GM18951 (cell line): ENCODE measurements at regions not wholly inside any gene's neighbourhood (a gene's known extent, or its start where the extent isn't known, plus 50 kb on each side); places are given as distances from the start of the nearest gene placed in this dataset.

Experiments used
- POLR2A ChIP-seq: IDR thresholded peaks from 4 replicates; pipeline ENCODE4 v1.6.1; 2011; ENCODE audit warnings: mild to moderate bottlenecking; ENCODE audit not compliant: insufficient read length, insufficient read depth; ENCODE audit errors: extremely low read depth
- in situ Hi-C: fragments of 300-500 bp; cut with MboI; formaldehyde crosslinking; loops from one replicate; pipeline ENCODE4 v1.12.0; 2022; ENCODE audit warnings: low sequenced_read_pairs, mixed read lengths, inconsistent platforms; ENCODE audit not compliant: unreplicated experiment

GRCh38 chr5:77852514-77853352 lies 76.6 kb upstream of the TBCA start:
- in situ Hi-C loops, result no loop called here
- TF ChIP-seq POLR2A, result peak; percentile 32

- no peak for TF ChIP-seq POLR2A
- in situ Hi-C loops, result no loop called here
Measured at GRCh38 chr5:77852068-77852513, 76.0 kb upstream of the TBCA start.

GRCh38 chr5:77851176-77852067 lies 75.3 kb upstream of the TBCA start:
- TF ChIP-seq POLR2A, result peak; percentile 36
- in situ Hi-C loops, result no loop called here

- in situ Hi-C loops, result no loop called here
- TF ChIP-seq POLR2A, result no peak
Measured at GRCh38 chr5:77850536-77851175, 74.5 kb upstream of the TBCA start.

- TF ChIP-seq POLR2A, result no peak
- in situ Hi-C loops, result no loop called here
Measured at GRCh38 chr5:77849308-77849900, 73.3 kb upstream of the TBCA start.

GRCh38 chr5:77847814-77848290 lies 71.7 kb upstream of the TBCA start:
- in situ Hi-C loops, result no loop called here

GRCh38 chr5:77847129-77847460 lies 71.0 kb upstream of the TBCA start:
- in situ Hi-C loops, result no loop called here
- no peak for TF ChIP-seq POLR2A

More at GRCh38 chr5:77847814-77848290, 71.7 kb upstream of the TBCA start:
- TF ChIP-seq POLR2A, result no peak

- in situ Hi-C loops, result no loop called here
- no peak for TF ChIP-seq POLR2A
Measured at GRCh38 chr5:77846422-77847128, 70.4 kb upstream of the TBCA start.

GRCh38 chr5:77845324-77845646 lies 69.1 kb upstream of the TBCA start:
- in situ Hi-C loops, result no loop called here
- TF ChIP-seq POLR2A, result no peak

- no peak for TF ChIP-seq POLR2A
- in situ Hi-C loops, result no loop called here
Measured at GRCh38 chr5:77844623-77845323, 68.6 kb upstream of the TBCA start.

GRCh38 chr5:77844373-77844622 lies 68.2 kb upstream of the TBCA start:
- in situ Hi-C loops, result no loop called here
- TF ChIP-seq POLR2A, result no peak

- in situ Hi-C loops, result no loop called here
- TF ChIP-seq POLR2A, result no peak
Measured at GRCh38 chr5:77843570-77844372, 67.6 kb upstream of the TBCA start.

GRCh38 chr5:77842243-77842642 lies 66.1 kb upstream of the TBCA start:
- TF ChIP-seq POLR2A, result no peak
- in situ Hi-C loops, result no loop called here
